WTC11 (cell line): ENCODE measurements at regions not wholly inside any gene's neighbourhood (a gene's known extent, or its start where the extent isn't known, plus 50 kb on each side); places are given as distances from the start of the nearest gene placed in this dataset.

Experiments
- HMGXB4 ChIP-seq: sonication (generic); formaldehyde crosslinking; IDR thresholded peaks from 2 replicates; pipeline ENCODE4 v1.8.1; 2023; ENCODE audit warnings: mild to moderate bottlenecking, moderate library complexity, missing genetic modification reagents
- STAT6 ChIP-seq: sonication (generic); formaldehyde crosslinking; conservative IDR thresholded peaks from 2 replicates; pipeline ENCODE4 v1.8.1; 2023; ENCODE audit warnings: mild to moderate bottlenecking, low read depth, missing genetic modification reagents, moderate library complexity
- TF ChIP-seq, protein P1 (sequence below): sonication (generic); formaldehyde crosslinking; IDR thresholded peaks from 2 replicates; pipeline ENCODE4 v1.8.0; 2022; ENCODE audit warnings: mild to moderate bottlenecking, missing genetic modification reagents

- no peak for TF ChIP-seq STAT6 (CRISPR knock-in tag)
- TF ChIP-seq, protein P1, sequence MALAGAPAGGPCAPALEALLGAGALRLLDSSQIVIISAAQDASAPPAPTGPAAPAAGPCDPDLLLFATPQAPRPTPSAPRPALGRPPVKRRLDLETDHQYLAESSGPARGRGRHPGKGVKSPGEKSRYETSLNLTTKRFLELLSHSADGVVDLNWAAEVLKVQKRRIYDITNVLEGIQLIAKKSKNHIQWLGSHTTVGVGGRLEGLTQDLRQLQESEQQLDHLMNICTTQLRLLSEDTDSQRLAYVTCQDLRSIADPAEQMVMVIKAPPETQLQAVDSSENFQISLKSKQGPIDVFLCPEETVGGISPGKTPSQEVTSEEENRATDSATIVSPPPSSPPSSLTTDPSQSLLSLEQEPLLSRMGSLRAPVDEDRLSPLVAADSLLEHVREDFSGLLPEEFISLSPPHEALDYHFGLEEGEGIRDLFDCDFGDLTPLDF (CRISPR knock-in tag): no peak
- TF ChIP-seq HMGXB4: no peak
Measured at GRCh38 chr6:22027040-22027725, 269.7 kb downstream of the PRL start.
